ENCODE measurements at regions not wholly inside any gene's neighbourhood (a gene's known extent, or its start where the extent isn't known, plus 50 kb on each side); places are given as distances from the start of the nearest gene placed in this dataset.

DNA sequence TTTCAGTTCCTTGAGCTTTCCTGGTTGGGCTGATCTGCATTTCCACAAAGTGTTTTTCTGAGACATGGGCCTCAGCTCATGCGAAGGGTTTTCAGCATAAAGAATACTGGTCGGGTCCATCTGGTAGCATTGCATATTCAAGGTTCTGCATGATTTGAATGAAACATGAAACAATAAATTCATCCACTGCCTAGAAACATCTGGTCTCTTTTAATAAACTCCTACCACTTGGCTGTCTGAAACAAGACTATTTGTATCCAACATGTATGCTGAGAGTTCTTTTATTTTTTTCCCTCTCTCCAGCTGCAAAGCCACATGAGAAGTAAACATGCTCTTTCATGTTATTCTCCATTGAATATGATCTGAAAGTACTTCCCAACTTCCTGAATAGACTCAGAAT lies 314.9 kb upstream of the SOX11 start:
- no peak for DNase-seq

DNA sequence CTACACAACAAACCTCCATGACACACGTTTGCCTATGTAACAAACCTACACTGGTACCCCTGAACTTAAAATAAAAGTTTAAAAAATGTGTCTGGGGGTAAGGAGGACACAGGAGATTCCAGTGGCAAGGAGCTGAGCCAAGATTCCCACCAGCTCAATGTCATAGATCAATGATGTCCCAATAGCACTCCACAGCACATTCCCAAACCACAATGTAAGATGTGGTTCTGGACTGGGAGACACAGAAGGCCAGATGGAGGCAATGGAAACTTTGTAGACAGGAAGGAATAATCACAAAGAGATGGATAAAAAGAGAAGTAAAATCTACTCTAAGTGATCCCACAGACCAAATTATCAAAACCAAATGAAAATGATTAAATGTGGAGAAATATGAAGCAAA lies 312.4 kb upstream of the SOX11 start:
- no peak for DNase-seq

GRCh38 chr2:5385596-5385995 lies 306.6 kb upstream of the SOX11 start:
- no peak for DNase-seq

DNA sequence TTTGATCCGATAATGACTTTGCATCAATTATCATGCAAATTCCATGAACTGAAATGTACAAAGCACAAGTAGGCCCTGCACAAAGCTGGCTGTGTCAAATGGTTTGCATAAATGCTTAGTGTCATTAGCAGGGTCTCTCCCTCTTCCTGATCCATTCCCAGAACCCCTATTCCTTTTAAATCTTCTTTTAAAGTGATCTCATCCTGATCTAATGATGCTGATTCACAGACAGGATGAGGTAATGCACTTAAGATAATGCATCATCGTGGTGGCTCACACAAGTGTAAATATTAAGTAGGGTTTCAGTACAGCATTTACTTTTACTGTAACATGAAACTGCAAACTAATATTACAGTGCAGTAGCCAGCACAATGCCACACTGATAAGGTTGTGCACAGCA lies 304.8 kb upstream of the SOX11 start:
- DNase-seq, result no peak

- no peak for DNase-seq
Observed at GRCh38 chr2:5389740-5390139, 302.4 kb upstream of the SOX11 start.

- DNase-seq, result no peak
Observed at GRCh38 chr2:5391362-5391761, 300.8 kb upstream of the SOX11 start.

GRCh38 chr2:5392658-5393057 lies 299.5 kb upstream of the SOX11 start:
- DNase-seq, result no peak

GRCh38 chr2:5393474-5393873 lies 298.7 kb upstream of the SOX11 start:
- DNase-seq, result no peak

- DNase-seq, result no peak
Observed at GRCh38 chr2:5394223-5394622, 298.0 kb upstream of the SOX11 start.

GRCh38 chr2:5401115-5401657 lies 291.0 kb upstream of the SOX11 start:
- no peak for DNase-seq

GRCh38 chr2:5403392-5403791 lies 288.8 kb upstream of the SOX11 start:
- DNase-seq, result no peak

GRCh38 chr2:5409898-5410381 lies 282.2 kb upstream of the SOX11 start:
- no peak for DNase-seq

- no peak for DNase-seq
Observed at GRCh38 chr2:5410991-5411700, 281.0 kb upstream of the SOX11 start.

- no peak for DNase-seq
Observed at GRCh38 chr2:5412001-5412400, 280.2 kb upstream of the SOX11 start.

DNA sequence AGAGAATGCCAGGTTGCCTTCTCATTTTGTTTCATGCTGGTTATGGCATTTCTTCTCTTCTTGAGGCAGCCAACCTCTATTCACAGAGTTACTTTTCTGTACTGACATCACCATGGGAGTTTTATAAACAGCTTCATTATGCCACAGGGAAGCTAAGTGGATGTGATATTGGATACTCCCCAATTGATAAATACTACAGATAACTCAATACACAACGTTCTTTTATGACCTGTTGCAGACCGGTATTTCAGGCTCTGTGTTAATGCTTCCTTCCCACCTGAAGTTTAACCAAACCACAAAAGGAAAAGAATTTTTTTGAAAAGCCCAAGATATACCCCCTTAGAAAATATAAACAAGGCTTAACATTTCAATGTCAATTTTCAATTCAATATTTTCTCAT lies 258.3 kb upstream of the SOX11 start:
- no peak for DNase-seq

DNA sequence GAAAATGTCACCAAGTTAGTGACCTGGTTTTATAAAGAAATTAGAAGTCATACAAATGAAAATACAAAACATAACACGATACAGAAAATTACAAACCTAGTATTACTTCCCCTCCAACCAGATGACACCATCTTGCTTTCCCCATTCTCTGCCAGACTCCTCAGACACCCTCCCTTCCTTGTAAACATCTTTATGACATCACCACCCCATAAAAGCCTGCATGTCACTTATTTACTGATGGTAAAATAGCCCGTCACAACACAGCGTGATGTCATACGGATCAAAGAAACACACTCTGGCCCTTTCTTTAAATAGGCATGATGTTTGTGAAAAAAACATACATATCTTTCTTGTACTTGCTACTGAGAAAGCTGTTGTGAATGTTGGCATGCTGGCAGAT lies 254.8 kb upstream of the SOX11 start:
- no peak for DNase-seq

DNA sequence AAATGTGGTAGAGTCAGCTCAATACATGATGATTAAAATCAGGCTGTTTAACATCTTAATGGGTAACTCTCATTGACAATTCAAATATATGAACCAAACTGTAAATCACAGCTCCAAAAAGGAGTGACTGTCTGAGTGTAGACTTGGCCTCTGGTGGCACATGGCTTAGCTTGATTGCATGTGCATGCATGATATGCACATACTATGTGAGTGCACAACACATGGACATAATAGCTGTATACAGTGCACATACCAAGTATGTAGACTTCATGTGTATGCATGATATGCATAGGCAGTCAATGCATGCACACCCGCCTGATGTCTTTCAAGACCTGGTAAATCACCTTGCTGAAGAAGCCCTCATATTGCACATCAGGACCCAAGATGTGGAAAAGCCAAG lies 252.0 kb upstream of the SOX11 start:
- no peak for DNase-seq

- no peak for DNase-seq
Observed at GRCh38 chr2:5442736-5443135, 249.4 kb upstream of the SOX11 start.

GRCh38 chr2:5444168-5444567 lies 248.0 kb upstream of the SOX11 start:
- DNase-seq, result no peak

- DNase-seq, result no peak
Observed at GRCh38 chr2:5444854-5445253, 247.3 kb upstream of the SOX11 start.

DNA sequence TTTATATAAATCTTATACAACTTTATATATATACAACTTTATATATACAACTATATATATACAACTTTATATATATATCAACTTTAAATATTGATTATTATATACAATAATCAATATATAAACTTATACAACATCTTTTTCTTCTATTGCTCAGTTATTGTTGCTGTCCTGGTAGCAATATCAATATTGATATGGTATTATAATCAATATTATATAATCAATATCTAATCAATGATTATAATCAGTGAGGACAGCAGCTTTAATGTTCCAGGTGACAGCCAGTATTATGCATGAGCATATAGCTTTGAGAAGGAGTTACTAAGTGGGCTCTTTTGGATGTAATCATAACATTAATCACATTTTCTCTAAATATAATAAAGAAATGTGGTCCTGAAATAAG lies 242.3 kb upstream of the SOX11 start:
- DNase-seq, result no peak

GRCh38 chr2:5453220-5454050 lies 238.7 kb upstream of the SOX11 start:
- DNase-seq, result no peak

GRCh38 chr2:5454051-5454390 lies 238.2 kb upstream of the SOX11 start:
- no peak for DNase-seq

- no peak for DNase-seq
Observed at GRCh38 chr2:5459041-5459440, 233.1 kb upstream of the SOX11 start.

All from activated CD8-positive, alpha-beta memory T cell treated with anti-CD3 and anti-CD28 coated beads, Interleukin-2, amount 50 U/mL, for 48 hours (primary cell).